Fibroblast of the conjunctiva (primary cell): ENCODE measurements at regions not wholly inside any gene's neighbourhood (a gene's known extent, or its start where the extent isn't known, plus 50 kb on each side); places are given as distances from the start of the nearest gene placed in this dataset.

Experiments used
- DNase-seq: peaks from one replicate; pipeline ENCODE4 v3.0.0-alpha.2; 2010; ENCODE audit warnings: low read depth

DNA sequence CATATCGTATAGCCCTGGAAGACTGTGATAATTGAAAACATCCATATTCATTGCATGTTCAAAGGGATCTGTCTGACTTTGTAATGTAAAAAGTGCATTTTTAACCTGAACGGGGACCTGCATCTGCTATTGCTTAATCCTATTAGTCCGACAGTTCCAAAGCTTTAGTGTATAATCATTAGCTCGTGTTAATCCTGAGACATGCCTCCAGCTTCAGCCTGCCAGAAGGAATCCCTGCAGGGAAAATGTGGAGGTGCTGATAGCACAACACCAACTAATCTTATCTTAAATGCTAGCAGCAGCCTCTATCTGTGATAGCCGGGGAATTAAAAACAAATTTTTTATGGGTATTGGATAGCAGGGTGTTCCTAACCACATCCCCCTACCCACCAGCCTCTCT lies 495.2 kb downstream of the TLE4 start:
- DNase-seq = no peak

DNA sequence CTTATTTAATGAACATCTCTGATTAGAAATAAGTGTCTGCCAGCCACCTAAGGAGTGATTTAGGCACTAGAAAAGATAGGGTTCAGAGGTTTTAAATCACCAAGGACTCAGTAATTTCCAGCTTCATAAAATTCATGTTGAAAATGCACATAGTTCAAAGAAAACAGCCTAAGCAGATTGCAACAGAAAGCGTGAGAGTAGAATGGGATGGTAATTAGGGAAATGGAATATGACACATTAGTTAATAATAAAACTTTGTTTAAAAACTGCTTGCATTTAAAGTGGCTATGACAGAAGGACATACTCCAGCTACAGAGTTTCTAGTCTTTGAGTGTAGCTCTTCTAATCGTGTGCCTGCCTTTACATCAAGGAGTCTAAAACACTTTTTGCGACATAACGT lies 490.8 kb downstream of the TLE4 start:
- DNase-seq = no peak

DNA sequence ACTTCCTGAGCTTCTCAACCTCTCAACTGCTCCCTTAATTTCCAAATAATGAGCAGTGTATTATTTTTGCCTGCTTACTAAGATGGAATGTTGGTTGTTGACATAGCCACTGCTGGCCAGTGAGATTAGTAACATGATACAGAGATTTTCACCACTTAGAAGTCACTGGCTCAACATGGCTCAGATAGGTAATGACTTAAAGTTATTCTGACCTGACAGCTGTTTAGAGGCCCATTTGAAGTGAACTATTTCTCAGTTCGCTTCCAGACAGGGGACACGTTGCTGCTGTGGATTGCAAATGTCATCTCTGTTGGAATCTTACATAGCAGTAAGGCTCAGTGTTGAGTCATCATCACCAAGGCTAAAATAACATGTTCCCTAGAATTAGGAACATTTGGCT lies 490.2 kb downstream of the TLE4 start:
- peak; percentile 76 for DNase-seq

DNA sequence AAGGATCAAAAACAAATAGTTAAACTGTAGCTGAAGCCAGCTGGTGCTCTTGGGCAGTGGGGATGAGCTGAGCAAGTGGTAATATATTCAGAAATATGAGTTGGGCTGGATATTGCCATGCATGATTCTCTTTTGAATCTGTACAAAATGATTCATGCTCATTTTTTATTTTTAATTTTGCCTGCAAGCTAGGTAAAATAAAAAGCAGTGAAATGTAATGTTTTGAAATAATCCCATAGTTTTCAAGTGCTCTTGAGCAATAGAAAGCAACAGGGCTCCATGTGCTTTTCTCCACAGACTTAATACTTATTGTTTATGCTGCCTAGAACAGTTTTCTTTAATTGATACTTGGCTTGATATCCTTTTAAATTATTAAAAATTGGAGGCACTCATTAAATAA lies 489.3 kb downstream of the TLE4 start:
- no peak for DNase-seq

GRCh38 chr9:80059979-80060378 lies 488.2 kb downstream of the TLE4 start:
- no peak for DNase-seq

DNA sequence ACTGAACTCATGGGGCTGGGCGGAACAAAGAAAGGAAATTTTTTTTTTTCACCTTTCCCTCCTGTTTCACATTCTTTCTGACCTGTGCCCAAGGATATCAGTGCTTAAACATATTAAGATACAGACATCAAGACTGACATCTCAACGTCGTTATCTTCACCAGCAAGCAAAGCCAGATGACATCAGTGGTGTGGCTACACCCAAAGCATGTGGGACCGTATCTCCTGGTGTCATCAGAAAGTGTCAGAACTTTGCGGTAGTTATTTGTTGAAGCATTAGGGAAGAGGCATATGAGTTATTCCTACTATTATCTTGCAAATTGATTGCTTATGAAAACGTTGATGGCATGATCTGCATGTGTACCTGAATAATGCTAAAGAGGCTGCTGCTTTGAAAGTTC lies 487.4 kb downstream of the TLE4 start:
- no peak for DNase-seq

- DNase-seq = no peak
These were observed 481.1 kb downstream of the TLE4 start for GRCh38 chr9:80052830-80053229.

- DNase-seq = no peak
These were observed 477.5 kb downstream of the TLE4 start for GRCh38 chr9:80049096-80049782.

DNA sequence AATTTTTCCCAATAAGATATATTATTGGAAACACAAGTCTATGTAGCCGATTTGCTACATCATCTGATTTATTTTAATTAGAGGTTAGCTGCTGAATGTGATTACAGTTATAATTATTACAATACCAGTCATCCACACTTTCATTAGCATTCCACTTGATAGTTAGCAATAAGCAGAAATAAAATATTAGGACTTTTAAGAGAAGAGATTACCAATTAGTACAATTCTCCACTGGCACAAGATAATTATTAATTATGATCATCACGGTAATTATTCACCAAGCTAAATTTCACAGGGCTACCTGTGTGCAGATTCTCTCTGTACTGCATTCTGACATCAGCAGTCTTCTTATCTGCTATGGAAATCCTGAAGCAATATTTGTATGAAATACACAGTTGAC lies 474.7 kb downstream of the TLE4 start:
- no peak for DNase-seq

DNA sequence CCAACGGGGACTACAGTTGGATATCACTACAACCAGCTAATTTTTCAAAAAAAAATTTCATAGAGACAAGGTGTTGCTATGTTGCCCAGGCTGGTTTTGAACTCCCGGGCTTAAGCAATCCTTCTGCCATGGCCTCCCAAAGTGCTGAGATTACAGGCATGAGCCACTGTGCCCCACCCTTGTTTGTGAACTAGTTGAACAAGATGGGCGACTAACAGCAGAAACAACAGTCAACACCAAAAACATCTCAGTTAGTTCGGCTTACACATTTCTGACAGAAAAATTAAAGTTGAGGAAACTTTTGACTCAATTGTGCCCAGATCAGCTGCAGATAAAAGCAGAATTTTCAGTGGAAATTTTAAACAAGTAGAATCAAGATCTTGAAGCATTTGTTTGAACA lies 470.1 kb downstream of the TLE4 start:
- DNase-seq = no peak

DNA sequence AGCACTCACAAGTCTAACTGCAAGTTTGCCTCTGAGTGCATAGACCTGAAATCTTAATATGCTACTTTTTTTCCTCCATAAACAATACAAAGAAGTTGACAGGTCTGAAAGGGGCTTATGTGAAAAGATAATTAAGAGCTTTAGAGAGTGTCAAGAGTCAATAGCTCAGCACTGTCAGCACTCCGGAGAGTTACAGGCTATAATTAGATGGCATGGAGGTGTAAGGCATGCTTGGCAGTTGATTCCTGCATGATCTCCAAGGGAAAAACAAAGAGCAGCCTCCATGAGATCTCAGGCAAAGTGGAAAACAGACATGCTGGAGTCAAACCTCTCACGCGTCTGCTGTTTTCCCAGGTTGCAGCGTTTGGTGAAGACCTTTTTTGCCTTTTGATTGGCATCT lies 468.7 kb downstream of the TLE4 start:
- DNase-seq = no peak

- DNase-seq = no peak
These were observed 459.0 kb downstream of the TLE4 start for GRCh38 chr9:80030801-80031200.

DNA sequence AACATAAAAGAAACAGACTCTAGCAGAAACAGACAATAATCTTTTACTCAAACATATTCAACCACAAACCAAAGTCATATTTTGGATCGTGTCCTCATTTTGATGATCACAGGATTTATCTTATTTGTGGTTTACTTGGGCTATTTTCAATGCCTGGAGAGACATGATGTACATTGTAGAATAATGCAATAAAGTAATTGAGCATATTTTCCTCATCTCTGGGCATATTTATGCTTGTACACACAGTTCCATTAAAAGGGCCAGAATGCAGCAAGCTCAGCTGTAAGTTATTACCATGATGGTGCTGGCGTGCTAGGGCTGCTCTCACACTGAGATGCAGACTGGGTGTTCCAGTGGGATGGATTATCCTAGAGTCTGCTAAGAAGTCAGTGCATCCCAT lies 456.7 kb downstream of the TLE4 start:
- DNase-seq = peak; percentile 68

DNA sequence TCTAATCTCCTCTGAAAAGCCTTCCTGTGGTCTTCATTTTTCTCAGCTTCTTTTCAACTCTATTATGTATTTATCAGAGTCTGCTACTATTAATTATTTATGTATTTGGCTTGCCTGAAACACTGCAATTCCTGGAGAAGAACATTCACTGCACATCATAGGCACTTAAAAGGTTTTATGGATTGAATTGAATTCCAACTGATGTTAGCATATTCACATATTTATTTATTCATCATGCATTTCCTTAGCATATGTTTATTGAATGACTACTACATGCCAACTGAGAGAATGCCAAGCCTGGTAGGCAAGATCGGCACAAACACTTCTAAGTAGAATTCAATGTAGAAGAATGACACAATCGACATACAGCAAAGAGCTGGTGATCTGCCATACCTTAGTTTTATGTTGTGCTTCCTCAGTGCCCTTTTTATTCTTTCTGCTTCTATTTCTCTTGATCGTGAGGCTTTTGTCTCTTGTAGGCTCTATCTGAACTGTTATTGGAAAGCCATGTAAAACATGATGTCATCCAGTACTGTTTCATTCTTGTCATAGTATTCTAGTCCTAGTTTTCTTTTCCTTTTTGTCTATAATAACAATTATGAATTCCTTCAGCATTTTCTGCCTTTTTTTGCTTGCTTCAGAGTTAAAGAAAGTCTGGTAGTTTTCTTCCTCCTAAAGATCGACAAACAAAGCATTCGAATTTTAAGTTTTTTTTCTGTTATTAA lies 454.2 kb downstream of the TLE4 start:
- DNase-seq = no peak

DNA sequence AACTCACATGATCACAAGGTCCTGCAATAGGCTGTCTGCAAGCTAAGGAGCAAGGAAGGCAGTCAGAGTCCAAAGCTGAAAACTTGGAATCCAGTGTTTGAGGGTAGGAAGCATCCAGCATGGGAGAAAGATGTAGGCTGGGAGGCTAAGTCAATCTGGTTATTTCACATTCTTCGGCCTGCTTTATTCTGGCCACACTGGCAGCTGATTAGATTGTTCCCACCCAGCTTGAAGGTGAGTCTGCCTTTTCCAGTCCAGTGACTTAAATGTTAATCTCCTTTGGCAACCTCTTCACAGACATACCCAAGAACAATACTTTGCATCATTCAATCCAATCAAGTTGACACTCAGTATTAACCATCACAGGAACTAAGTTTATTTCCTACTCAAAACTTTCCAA lies 453.4 kb downstream of the TLE4 start:
- no peak for DNase-seq

- no peak for DNase-seq
These were observed 448.8 kb downstream of the TLE4 start for GRCh38 chr9:80020530-80020929.

GRCh38 chr9:80020056-80020455 lies 448.3 kb downstream of the TLE4 start:
- no peak for DNase-seq

DNA sequence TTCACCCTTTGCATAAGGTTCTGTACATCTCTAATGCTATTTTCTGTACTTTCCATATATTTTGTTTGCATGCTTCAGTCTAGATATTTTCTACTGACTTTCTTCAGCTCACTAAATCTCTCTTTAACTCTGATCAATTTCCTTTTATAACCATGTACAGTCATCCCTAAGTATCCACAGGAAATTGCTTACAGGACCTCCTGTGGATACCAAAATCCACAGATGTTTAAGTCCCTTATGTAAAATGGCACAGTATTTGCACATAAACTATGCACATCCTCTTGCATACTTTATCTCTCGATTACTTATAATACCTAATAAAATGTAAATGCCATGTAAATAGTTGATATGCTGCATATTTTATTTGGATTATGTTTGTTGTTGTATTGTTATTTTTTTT lies 442.1 kb downstream of the TLE4 start:
- no peak for DNase-seq

DNA sequence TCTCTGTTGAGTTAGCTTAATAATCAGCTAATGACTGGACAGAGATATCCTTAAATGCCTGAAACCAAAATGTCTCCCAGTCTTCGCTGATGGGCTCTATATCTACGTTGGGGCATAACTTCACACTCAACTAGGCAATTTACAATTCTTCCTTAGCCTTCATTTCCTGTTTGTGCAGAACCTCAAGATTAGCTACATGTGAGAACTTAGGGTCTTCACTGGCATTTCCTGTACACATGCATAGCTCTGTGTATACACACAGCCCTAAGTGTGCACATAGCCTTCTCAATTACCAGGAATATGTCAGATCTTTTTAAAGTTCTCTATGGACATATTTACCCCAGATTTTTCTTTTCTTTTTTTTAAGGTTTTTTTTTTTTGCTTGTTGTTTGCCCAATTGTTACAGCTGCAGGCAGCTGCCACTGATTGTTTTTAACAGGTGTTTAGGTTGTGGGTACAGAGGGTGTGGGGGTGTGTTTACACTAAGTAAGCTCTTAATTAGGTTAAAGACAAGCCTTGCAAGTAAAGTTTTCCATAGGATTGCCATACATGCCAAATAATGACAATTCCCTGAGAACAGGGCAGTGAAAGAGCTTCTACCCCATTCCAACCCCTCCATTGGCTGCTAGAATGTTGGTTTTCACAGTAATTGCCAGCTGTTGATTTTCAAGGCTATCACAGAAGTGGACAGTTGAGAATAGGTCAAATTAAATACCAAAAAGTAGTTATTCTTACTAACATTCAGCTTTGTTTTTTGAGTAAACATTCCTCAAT lies 441.0 kb downstream of the TLE4 start:
- DNase-seq = no peak

- no peak for DNase-seq
These were observed 437.4 kb downstream of the TLE4 start for GRCh38 chr9:80009204-80009603.

GRCh38 chr9:80004714-80005113 lies 432.9 kb downstream of the TLE4 start:
- DNase-seq = no peak

DNA sequence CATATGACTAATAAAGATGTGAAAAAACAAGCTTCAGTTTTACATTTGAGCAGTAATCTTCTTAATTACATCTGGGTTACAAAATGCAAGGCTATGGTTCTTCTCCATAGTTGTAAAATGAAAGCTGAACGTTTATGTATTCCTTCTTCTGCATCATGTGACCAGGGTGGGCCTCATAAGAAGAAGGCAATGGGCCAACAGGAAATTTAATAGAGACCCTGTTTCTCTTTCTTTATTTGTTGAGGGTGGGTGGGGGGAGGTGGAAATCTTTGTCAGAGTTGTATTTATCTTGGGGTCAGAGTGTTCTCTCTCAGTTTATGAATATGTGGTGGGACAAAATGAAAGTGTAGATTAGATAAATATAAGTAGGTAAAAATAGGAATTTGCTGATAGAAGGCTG lies 418.8 kb downstream of the TLE4 start:
- DNase-seq = no peak

GRCh38 chr9:79989079-79989478 lies 417.3 kb downstream of the TLE4 start:
- DNase-seq = no peak
